Epidermal melanocyte (primary cell): ENCODE measurements at regions not wholly inside any gene's neighbourhood (a gene's known extent, or its start where the extent isn't known, plus 50 kb on each side); places are given as distances from the start of the nearest gene placed in this dataset.
"Not testable (repeated sequence)": the region's sequence is repeated elsewhere in the genome, so short reads cannot be mapped to it uniquely, and the experiment has no call there.

Experiments used
- DNase-seq: peaks from one replicate; pipeline ENCODE4 v3.0.0; 2011; ENCODE audit warnings: low spot score; ENCODE audit not compliant: insufficient read length

GRCh38 chr14:44388306-44388705 lies 118.8 kb downstream of the FSCB start:
- DNase-seq = no peak

GRCh38 chr14:44385906-44386305 lies 121.2 kb downstream of the FSCB start:
- DNase-seq = no peak

DNA sequence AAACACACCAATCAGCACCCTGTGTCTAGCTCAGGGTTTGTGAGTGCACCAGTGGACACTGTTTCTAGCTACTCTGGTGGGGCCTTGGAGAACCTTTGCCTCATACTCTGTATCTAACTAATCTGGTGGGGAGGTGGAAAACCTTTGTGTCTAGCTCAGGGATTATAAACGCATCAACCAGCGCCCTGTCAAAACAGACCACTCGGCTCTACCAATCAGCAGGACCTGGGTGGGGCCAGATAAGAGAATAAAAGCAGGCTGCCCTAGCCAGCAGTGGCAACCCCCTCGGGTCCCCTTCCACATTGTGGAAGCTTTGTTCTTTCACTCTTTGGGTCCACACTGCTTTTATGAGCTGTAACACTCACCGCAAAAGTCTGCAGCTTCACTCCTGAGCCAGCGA lies 121.8 kb downstream of the FSCB start:
- DNase-seq = not testable (repeated sequence)

- DNase-seq = not testable (repeated sequence)
These were observed 122.3 kb downstream of the FSCB start for GRCh38 chr14:44384601-44385293.

DNA sequence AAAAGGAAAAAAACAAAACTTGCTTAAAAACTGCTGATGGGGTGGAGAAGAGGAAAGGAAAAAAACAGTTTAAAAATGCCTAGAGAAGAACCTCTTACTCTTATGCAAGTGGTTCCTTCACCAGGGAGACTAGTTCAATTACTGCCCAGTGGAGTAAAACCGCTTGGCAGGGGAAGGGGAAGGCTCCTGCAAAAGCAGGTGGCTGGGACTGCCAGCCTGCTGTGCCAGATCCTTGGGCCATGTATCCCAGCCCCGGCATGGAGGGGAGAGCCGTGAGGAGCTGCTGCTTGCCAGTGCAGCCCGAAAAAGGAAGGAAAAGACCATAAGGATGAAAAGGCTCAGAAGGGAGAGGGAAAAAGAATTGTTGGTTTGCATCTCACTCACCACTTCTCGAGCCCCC lies 123.0 kb downstream of the FSCB start:
- no peak for DNase-seq

DNA sequence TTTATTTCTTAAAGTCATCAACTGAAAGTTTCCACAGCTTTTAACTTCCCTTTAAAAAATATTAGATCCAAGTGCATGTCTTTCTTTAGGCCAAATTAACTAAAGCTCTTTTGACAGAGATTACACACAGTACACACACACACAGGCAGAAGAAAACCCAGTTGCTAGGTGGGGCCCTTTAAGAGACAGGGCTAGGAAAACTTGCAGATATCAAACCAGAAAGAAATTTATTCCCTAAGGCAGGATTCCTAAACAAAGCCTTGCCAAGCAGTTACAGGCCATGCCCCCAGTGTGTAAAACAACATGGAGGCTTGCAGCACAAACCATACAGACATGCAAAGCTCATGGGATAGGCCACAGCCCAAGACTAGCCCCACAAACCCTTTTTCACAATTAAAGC lies 123.4 kb downstream of the FSCB start:
- DNase-seq = no peak

GRCh38 chr14:44379292-44379977 lies 127.6 kb downstream of the FSCB start:
- DNase-seq = no peak

- no peak for DNase-seq
These were observed 132.2 kb downstream of the FSCB start for GRCh38 chr14:44374906-44375305.

GRCh38 chr14:44372807-44373489 lies 134.1 kb downstream of the FSCB start:
- DNase-seq = no peak

DNA sequence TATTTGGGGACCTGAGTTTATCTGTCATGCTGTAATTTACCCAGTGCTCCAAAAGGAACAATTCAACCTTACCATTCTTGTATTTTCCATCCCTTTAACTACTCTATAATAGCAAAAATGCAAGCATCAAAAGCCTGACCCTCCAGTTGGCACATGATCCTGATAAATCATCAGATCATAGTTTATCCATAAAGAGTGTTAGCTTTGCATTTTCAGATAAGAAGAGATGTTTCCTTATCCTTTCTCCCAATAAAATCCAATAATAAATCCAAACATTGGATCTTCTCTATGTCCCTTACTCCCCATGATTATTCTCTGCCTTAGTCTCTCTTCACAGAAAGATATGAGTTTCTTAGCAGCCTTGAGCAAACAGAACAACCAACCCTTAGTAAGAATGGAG lies 134.9 kb downstream of the FSCB start:
- no peak for DNase-seq

GRCh38 chr14:44370727-44371126 lies 136.4 kb downstream of the FSCB start:
- no peak for DNase-seq

DNA sequence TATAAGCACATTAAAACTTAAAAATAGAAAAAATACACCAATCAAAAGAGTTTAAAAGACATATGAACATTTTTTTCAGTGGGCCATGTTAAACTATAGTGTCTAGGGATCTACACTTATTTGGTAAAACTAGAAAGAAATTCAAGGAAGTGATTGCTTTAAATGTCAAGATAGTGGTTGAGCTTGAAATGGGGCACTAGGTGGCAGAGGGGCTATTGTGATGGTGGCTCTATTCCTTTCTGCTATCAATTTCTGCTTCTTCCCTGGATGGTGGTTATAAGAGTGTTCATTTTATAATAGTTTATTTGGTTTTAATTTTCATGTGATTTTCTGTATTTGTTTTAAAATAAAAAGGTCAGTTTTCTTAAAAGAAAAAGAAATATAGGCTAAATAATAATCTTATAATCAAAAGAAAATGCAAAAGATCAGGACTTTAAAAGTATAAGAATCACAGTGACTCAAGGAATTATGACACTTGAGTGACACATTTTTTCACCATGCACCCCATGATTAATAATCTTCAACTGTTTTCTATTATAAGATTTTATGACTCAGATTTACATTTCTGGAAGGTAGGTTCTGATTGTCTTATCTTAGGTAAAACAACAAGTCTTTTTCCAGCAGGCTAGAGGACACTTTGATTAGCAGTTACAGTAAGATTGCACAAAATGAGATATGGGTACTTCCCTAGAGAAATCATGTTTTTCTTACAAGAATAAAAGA lies 137.5 kb downstream of the FSCB start:
- no peak for DNase-seq

- no peak for DNase-seq
These were observed 146.0 kb downstream of the FSCB start for GRCh38 chr14:44361083-44361482.

DNA sequence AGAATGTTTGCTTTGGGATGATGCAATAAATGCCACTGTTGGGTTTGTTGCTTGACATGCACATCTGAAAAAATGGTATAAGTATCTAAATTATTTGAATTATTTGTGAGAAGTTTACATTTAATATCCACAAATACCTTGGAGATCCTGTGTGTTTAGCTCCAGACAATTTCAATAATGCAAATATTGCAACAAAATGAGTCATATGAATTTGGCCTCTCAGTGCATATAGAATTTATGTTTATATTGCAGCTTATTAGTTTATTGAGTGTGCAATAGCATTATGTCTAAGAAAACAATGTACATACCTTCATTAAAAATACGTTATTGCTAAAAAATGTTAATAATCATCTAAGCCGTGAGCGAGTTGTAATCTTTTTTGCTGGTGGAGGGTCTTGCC lies 153.3 kb downstream of the FSCB start:
- no peak for DNase-seq

GRCh38 chr14:44352201-44352600 lies 154.9 kb downstream of the FSCB start:
- no peak for DNase-seq

DNA sequence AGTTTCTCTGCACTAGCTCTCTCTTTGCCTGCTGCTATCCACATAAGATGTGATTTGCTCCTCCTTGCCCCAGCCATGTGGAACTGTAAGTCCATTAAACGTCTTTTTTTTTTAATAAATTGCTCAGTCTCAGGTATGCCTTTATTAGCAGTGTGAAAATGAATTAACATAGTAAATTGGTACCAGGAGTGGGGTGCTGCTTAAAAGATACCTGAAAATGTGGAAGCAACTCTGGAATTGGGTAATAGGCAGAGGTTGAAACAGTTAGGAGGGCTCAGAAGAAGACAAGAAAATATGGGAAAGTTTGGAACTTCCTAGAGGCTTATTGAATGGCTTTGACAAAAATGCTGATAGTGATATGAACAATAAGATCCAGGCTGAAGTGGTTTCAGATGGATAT lies 159.8 kb downstream of the FSCB start:
- no peak for DNase-seq

DNA sequence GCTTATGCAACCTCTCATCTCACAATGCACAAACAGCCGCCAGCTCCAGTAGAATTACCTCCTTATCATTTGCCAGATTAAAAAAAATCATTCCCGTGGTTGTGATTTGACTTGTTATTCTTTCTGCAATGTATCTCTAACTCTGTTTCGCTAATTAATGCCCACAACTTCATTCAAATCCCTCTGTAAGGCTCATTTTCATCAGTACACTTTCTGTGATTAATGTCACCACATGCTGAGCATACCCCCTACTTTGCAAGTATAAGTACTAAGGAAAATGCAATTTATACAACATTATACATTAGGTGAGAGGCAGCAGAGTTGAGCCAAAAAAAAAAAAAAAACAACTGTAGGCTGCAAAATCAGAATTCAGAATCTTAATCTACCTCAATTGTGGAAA lies 166.0 kb downstream of the FSCB start:
- DNase-seq = no peak

DNA sequence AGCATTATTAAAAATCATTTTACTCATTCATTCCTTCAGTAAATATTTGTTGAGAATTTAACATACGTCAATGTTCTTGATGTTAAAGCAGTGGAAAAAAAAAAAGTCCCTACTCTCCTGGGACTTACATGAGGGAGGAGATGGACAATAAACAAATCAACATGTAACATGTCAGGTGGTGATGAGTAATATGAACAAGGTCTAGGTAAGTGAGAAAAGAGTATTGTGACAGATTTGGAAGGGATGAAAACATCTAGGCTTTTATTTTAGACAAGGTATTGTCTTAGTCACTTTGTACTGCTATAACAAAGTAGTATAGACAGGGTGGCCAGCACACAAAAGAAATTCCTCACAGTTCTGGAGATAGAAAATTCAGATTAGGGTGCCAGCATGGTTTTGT lies 167.2 kb downstream of the FSCB start:
- no peak for DNase-seq

DNA sequence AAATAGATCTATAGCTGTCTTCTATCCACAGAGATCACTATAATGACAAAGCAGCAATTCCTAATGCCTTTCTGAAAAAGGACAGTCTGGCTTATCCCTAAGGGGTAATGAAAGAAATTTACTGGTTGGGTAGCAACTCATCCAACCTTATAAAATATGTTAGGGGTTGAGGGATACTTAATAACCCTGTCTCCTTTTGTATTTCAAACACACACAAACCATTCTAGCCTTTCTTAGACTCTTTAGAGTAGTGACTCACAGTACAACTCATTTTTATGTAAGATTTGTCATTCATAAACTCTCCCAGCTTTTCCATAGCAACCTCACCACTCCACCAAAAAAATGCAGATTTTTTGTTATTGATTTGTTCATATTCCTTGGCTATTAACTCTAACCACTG lies 167.9 kb downstream of the FSCB start:
- no peak for DNase-seq

- no peak for DNase-seq
These were observed 189.7 kb downstream of the FSCB start for GRCh38 chr14:44317441-44317746.

- DNase-seq = peak; percentile 19
These were observed 190.2 kb downstream of the FSCB start for GRCh38 chr14:44316647-44317440.
